K562 (cell line): ENCODE measurements at regions not wholly inside any gene's neighbourhood (a gene's known extent, or its start where the extent isn't known, plus 50 kb on each side); places are given as distances from the start of the nearest gene placed in this dataset.

Experiments
- ATAC-seq: fragments of 200-7000 bp; cut with Tn5 transposase; 3 replicates; pipeline ENCODE4 v1.9.1; 2020; ENCODE audit warnings: moderate library complexity
- BruUV-seq: library from RNA; stranded (reverse); fragments of 400-500 nt; replicated peaks from 2 replicates; lab custom pipeline; 2021; lab: Mats Ljungman, UMichigan
- CTCF ChIA-PET: fragments of 300-600 bp; formaldehyde crosslinking; extraction: SDS; loops from one replicate; lab custom pipeline; 2021; ENCODE audit warnings: low intra/inter-chr PET ratio; lab: Yijun Ruan, JAX
- POLR2A ChIA-PET: fragments of 300-600, 350-650 bp; sonication (Branson Sonifier 250); formaldehyde crosslinking; extraction: SDS; loops from one replicate; lab custom pipeline; 2021; ENCODE audit warnings: antibody characterized with exemption, inconsistent platforms; lab: Yijun Ruan, JAX
- DNase-seq, 4 experiments: peaks; one replicate each; pipeline versions ENCODE4 v3.0.0 to v3.0.0-alpha.2; 2011 to 2018; ENCODE audit warnings: low spot score in 3 of 4, mixed read lengths in 3 of 4; ENCODE audit errors: extremely low read depth in 1 of 4
- FAIRE-seq: peaks from 2 replicates; lab custom pipeline; 2011; peaks lifted over from hg19 to GRCh38; lab: Jason Lieb, UNC
- H2AFZ ChIP-seq: 2 replicates; pipeline ENCODE4 v1.6.0; 2011; ENCODE audit warnings: low read depth, low read length, control low read depth, inconsistent platforms
- H3K27ac ChIP-seq: fragments of 200-600 bp; 3 replicates; pipeline ENCODE4 v1.8.0; 2011; ENCODE audit warnings: low read depth, mild to moderate bottlenecking, control low read depth, inconsistent platforms, low read length, moderate library complexity, mixed read lengths; ENCODE audit errors: extremely low read depth
- H3K27me3 ChIP-seq, 2 experiments: fragments of 300-600 bp in 1 of 2; 2 replicates in 1 of 2; 3 replicates in 1 of 2; pipeline versions ENCODE4 v1.6.0 to v1.8.0; 2011; ENCODE audit warnings: inconsistent platforms in 2 of 2, low read length in 2 of 2, mild to moderate bottlenecking in 1 of 2, mixed read lengths in 1 of 2, moderate library complexity in 1 of 2; ENCODE audit not compliant: control insufficient read depth in 2 of 2, insufficient read depth in 2 of 2
- H3K36me3 ChIP-seq: fragments of 300-600 bp; 3 replicates; pipeline ENCODE4 v1.8.0; 2011; ENCODE audit warnings: mild to moderate bottlenecking, low read length, inconsistent platforms; ENCODE audit not compliant: control insufficient read depth, insufficient read depth
- H3K4me1 ChIP-seq, 2 experiments: fragments of 200-600 bp in 1 of 2; replicated peaks in 1 of 2; 2 replicates in 1 of 2; 3 replicates in 1 of 2; pipeline versions ENCODE4 v1.5.1 to v1.8.0; 2011; ENCODE audit warnings: inconsistent platforms in 2 of 2, low read length in 2 of 2, mild to moderate bottlenecking in 1 of 2, mixed read lengths in 1 of 2, moderate library complexity in 1 of 2; ENCODE audit not compliant: control insufficient read depth in 2 of 2, insufficient read depth in 2 of 2
- H3K4me2 ChIP-seq: 2 replicates; pipeline ENCODE4 v1.6.1; 2011; ENCODE audit warnings: low read length, control low read depth, inconsistent platforms, mixed read lengths; ENCODE audit not compliant: insufficient read depth
- H3K4me3 ChIP-seq: fragments of 200-600 bp; sonication (generic), shearing (Covaris generic); 2 replicates; pipeline ENCODE4 v1.5.1; 2016; ENCODE audit warnings: control low read depth, inconsistent platforms
- H3K79me2 ChIP-seq: fragments of 200-600 bp; 3 replicates; pipeline ENCODE4 v1.8.0; 2011; ENCODE audit warnings: low read length, inconsistent platforms; ENCODE audit not compliant: control insufficient read depth, insufficient read depth
- H3K9ac ChIP-seq, 2 experiments: 2 replicates each; pipeline versions ENCODE4 v1.6.0 to v1.6.1; 2011; ENCODE audit warnings: low read depth in 2 of 2, low read length in 2 of 2, control low read depth in 1 of 2, inconsistent platforms in 1 of 2, mild to moderate bottlenecking in 1 of 2, mixed read lengths in 1 of 2; ENCODE audit not compliant: insufficient read depth in 1 of 2
- H3K9me1 ChIP-seq: one replicate; pipeline ENCODE4 v1.6.0; 2011; ENCODE audit warnings: inconsistent platforms, mild to moderate bottlenecking, low read length, moderate library complexity; ENCODE audit not compliant: control insufficient read depth, insufficient read depth
- H3K9me3 ChIP-seq: replicated peaks from 2 replicates; pipeline ENCODE4 v1.5.1; 2011; ENCODE audit warnings: low read depth, low read length, inconsistent platforms; ENCODE audit not compliant: control insufficient read depth, insufficient read depth
- H4K20me1 ChIP-seq: replicated peaks from 2 replicates; pipeline ENCODE4 v1.6.1; 2011; ENCODE audit warnings: low read length, inconsistent platforms, mixed read lengths; ENCODE audit not compliant: control insufficient read depth, insufficient read depth
- ARID2 ChIP-seq: fragments of 450-650 bp; IDR thresholded peaks from 2 replicates; pipeline ENCODE4 v1.6.1; 2017; ENCODE audit warnings: antibody characterized with exemption, mild to moderate bottlenecking
- BMI1 ChIP-seq: fragments of 150-350 bp; IDR thresholded peaks from 2 replicates; pipeline ENCODE4 v1.6.1; 2014; ENCODE audit warnings: low read length
- ID3 ChIP-seq, 2 experiments: fragments of 250-450 bp in 1 of 2; fragments of 450-650 bp in 1 of 2; sonication (Bioruptor Pico) in 1 of 2; IDR thresholded peaks; 2 replicates each; pipeline versions ENCODE4 v1.6.1 to v1.8.0; 2016 to 2021; ENCODE audit warnings: mild to moderate bottlenecking in 2 of 2, moderate library complexity in 2 of 2, missing compliant biosample characterization in 1 of 2, missing genetic modification characterization in 1 of 2
- MBD2 ChIP-seq: sonication (generic); IDR thresholded peaks from 2 replicates; pipeline ENCODE4 v1.6.1; 2016; ENCODE audit warnings: low read depth, borderline replicate concordance
- MCM7 ChIP-seq, 2 experiments: fragments of 450-650 bp; IDR thresholded peaks; 2 replicates each; pipeline ENCODE4 v1.6.1; 2016 to 2018
- SREBF1 ChIP-seq: fragments of 150-350 bp; IDR thresholded peaks from 2 replicates; pipeline ENCODE4 v1.6.1; 2014; ENCODE audit warnings: antibody characterized with exemption, low read depth, low read length, borderline replicate concordance
- SRSF3 ChIP-seq: fragments of 200-400 bp; formaldehyde crosslinking; IDR thresholded peaks from 2 replicates; pipeline ENCODE4 v1.6.1; 2016; ENCODE audit warnings: mild to moderate bottlenecking, low read length, moderate library complexity; ENCODE audit not compliant: insufficient read depth
- TAF9B ChIP-seq: fragments of 450-650 bp; IDR thresholded peaks from 2 replicates; pipeline ENCODE4 v1.6.1; 2018; ENCODE audit warnings: mild to moderate bottlenecking; ENCODE audit not compliant: partially characterized antibody
- VEZF1 ChIP-seq: fragments of 200-800 bp; sonication (Bioruptor generic); IDR thresholded peaks from 2 replicates; pipeline ENCODE4 v1.6.1; 2017; ENCODE audit warnings: missing genetic modification characterization, missing compliant biosample characterization
- ZBTB11 ChIP-seq, 3 experiments: fragments of 200-800 bp in 1 of 3; fragments of 250-450 bp in 1 of 3; fragments of 450-650 bp in 1 of 3; sonication (Bioruptor Pico) in 1 of 3; sonication (Bioruptor generic) in 1 of 3; formaldehyde crosslinking in 1 of 3; IDR thresholded peaks; 2 replicates each; pipeline versions ENCODE4 v1.6.1 to v1.8.0; 2016 to 2022; ENCODE audit warnings: mild to moderate bottlenecking in 2 of 3, missing genetic modification characterization in 2 of 3, missing compliant biosample characterization in 1 of 3, moderate library complexity in 1 of 3
- ZFP36 ChIP-seq: fragments of 150-350 bp; IDR thresholded peaks from 2 replicates; pipeline ENCODE4 v1.6.1; 2018; ENCODE audit warnings: low read length, low read depth; ENCODE audit not compliant: partially characterized antibody
- ZNF165 ChIP-seq: fragments of 250-450 bp; sonication (Bioruptor Pico); IDR thresholded peaks from 2 replicates; pipeline ENCODE4 v1.4.0; 2020; ENCODE audit warnings: borderline replicate concordance
- ZNF253 ChIP-seq: fragments of 250-450 bp; sonication (Bioruptor Pico); conservative IDR thresholded peaks from 2 replicates; pipeline ENCODE4 v1.6.1; 2021; ENCODE audit warnings: mild to moderate bottlenecking
- ZNF696 ChIP-seq: fragments of 250-450 bp; sonication (Bioruptor Pico); conservative IDR thresholded peaks from 2 replicates; pipeline ENCODE4 v1.4.0; 2020; ENCODE audit warnings: mild to moderate bottlenecking, moderate library complexity
- ZSCAN32 ChIP-seq: fragments of 450-650 bp; formaldehyde crosslinking; IDR thresholded peaks from 2 replicates; pipeline ENCODE4 v1.4.0; 2020; ENCODE audit warnings: mild to moderate bottlenecking, moderate library complexity
- WGBS: fragments of 100-300 bp; shearing (Covaris generic); methylation state at CpG from one replicate; pipeline ENCODE4 v1.1.6; 2016; ENCODE audit warnings: low coverage, mixed read lengths; ENCODE audit not compliant: insufficient coverage; ENCODE audit errors: missing lambda C conversion rate; 5-methylcytosine and 5-hydroxymethylcytosine counted together
- in situ Hi-C: fragments of 300-500 bp; cut with MboI; formaldehyde crosslinking; loops from 4 replicates; pipeline ENCODE4 v1.15.0; 2018; ENCODE audit warnings: inconsistent platforms, mixed read lengths
- intact Hi-C: fragments of 100-400 bp; cut with micrococcal nuclease; formaldehyde crosslinking; loops from 2 replicates; pipeline ENCODE4 v1.14.2; 2022

- Histone ChIP-seq H3K79me2 (no peaks in the 10 kb centered on the region), H3K9me1 (no peaks in the 10 kb centered on the region), H3K36me3 (no peaks in the 10 kb centered on the region), H2AFZ (no peak overlapping the region), H3K4me2 (no peak overlapping the region), H3K9me3 (no peaks in the 10 kb centered on the region), H4K20me1 (no peaks in the 10 kb centered on the region), H3K27ac (no peak overlapping the region), H3K9ac (no peak overlapping the region), H3K4me3 (no peak overlapping the region), H3K27me3 (no peaks in the 10 kb centered on the region), H3K4me1 (peaks cover 0 to 7% of the 10 kb centered on the region in 2 experiments; a peak in 1 of 5 replicates)
- FAIRE-seq (no peak), ATAC-seq (peak; percentile 57), DNase-seq (no peak)
- TF ChIP-seq SRSF3 (no peak), ID3 (CRISPR knock-in tag; IDR thresholded peaks at IDR 0.05) (no peak), ID3 (tag; IDR thresholded peaks at IDR 0.05) (no peak), MBD2 (no peak), ZNF696 (CRISPR knock-in tag) (no peak), ZNF165 (CRISPR knock-in tag) (no peak), ZSCAN32 (CRISPR knock-in tag) (no peak), VEZF1 (CRISPR knock-in tag) (no peak), MCM7 (IDR thresholded peaks at IDR 0.05) (no peak), SREBF1 (no peak), BMI1 (no peak), ZFP36 (no peak), ARID2 (no peak), ZBTB11 (CRISPR knock-in tag; IDR thresholded peaks at IDR 0.05) (no peak), ZNF253 (CRISPR knock-in tag) (no peak), TAF9B (no peak)
- no TSS peak for BruUV-seq
- 4% methylated on average over 22 of the region's 48 CpGs for WGBS
- intact Hi-C loops: no loop called here
- POLR2A ChIA-PET: interaction anchor here (0.6 kb wide), 1 partner anchor 670 kb away, joined by 3 read pairs; no protein-coding TSS in a partner anchor
- CTCF ChIA-PET: no interaction called here
- in situ Hi-C loops: no loop called here
Measured at GRCh38 chr13:76189882-76190519, 553.9 kb downstream of the LMO7 start.
